IPS-NIHi7 (cell line): ENCODE measurements at regions not wholly inside any gene's neighbourhood (a gene's known extent, or its start where the extent isn't known, plus 50 kb on each side); places are given as distances from the start of the nearest gene placed in this dataset.
A peak's percentile ranks its signal among the peaks of the same experiment; 100 is the strongest.
"Not testable (repeated sequence)": the region's sequence is repeated elsewhere in the genome, so short reads cannot be mapped to it uniquely, and the experiment has no call there.

Experiments
- DNase-seq: peaks from one replicate; pipeline ENCODE4 v3.0.0; 2012; ENCODE audit warnings: mixed read lengths; ENCODE audit errors: extremely low spot score

DNA sequence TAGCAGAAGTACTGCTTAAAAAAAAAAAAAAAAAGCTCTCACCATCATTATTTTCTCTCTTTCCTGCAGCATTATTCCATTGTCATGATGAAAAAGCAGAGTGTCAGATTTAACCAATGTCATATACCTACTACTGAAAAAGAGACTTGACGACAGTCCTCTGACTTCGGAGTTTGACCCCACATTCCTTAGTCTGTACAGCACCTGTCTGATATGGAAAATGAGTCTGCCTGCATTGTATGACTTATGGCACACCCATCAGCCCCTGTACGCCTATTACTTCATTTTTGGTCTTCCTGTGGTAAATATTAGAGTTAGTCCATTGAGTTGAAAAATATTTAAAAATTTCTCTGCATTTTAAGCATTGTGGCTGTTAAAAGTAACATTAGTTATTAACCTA, 54.5 kb upstream of the NOX4 start:
- no peak for DNase-seq

DNA sequence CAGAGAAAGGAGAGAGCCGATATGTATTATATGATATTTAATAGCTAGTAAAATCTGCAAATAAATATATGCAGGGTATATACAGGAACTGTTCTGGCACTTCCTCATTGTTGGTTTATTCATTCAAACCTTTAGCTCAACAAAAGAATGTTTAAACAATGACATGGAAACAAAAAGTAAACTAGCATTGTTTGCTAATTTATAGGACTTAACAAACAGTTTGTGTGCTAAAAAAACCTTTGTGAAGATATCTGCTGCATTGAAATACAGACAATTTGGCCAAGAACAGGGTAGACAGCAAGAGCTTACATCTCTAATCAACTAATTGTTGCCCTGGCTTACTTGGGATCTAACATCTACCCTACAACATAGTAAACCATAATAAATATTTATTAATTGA, 64.6 kb upstream of the NOX4 start:
- DNase-seq: not testable (repeated sequence)

- DNase-seq: not testable (repeated sequence)
Observed at GRCh38 chr11:89556731-89557707, 65.8 kb upstream of the NOX4 start.

DNA sequence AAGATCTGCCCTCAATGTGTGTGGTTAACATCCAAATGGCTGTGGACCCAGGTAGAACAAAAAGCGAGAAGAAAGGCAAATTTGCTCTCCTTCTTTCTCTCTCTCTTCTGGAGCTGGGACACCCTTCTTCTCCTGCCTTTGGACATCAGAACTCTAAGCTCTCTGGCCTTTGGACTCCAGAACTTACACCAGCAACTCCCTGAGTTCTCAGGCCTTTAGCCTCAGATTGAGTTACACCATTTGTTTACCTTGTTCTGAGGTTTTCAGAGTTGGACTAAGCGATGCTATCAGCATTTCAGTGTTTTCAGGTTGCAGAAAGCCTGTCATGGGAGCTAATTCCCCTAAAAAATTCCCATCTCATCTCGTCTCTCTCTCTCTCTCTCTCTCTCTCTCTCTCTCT, 69.4 kb upstream of the NOX4 start:
- DNase-seq: not testable (repeated sequence)

DNA sequence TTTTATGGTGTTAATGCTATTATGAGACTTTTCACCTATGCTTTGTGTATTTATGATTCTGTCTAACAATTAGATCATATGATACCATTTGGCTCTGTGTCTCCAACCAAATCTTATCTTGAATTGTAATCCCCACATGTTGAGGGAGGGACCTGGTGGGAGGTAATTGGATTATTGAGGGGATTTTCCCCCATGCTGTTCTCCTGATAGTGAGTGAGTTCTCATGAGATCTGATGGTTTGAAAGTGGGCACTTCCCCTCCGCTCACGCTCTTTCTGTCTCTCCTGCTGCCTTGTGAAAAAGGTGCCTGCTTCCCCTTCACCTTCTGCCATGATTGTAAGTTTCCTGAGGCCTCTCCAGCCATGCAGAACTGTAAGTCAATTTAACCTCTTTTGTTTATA, 71.6 kb upstream of the NOX4 start:
- DNase-seq: not testable (repeated sequence)

DNA sequence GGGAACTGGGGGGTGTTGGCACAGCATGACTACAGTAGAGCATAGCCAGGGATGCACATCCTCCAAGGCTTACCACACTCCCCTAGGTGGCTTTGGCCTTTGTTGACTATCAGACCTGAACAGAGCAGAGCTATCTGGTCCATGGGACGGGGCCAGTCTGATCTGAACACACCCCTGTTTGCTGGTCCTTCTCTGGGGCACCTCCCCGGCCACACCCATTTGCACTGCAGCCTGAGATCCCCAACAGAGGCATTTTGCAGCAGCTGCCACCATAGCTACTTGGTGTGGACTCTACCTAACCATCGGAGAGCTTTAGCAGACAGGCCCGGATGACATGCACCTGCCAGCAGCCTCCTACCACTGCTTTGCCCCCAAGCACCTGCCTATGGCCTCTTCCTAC, 75.8 kb upstream of the NOX4 start:
- no peak for DNase-seq

DNA sequence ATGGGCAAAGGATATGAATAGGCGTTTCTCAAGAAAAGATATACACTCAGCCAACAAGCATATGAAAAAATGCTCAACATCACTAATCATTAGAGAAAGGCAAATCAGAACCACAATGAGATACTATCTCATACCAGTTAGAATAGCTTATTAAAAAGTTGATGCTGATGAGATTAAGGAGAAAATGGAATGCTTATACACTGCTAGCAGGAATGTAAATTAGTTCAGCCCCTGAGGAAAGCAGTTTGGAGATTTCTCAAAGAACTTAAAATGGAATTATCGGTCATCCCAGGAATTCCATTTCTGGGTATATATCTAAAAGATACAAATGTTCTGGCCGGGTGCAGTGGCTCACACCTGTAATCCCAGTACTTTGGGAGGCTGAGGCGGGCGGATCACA, 78.2 kb upstream of the NOX4 start:
- DNase-seq: not testable (repeated sequence)

- DNase-seq: peak; percentile 9
Observed at GRCh38 chr11:89571706-89572105, 80.5 kb upstream of the NOX4 start.

DNA sequence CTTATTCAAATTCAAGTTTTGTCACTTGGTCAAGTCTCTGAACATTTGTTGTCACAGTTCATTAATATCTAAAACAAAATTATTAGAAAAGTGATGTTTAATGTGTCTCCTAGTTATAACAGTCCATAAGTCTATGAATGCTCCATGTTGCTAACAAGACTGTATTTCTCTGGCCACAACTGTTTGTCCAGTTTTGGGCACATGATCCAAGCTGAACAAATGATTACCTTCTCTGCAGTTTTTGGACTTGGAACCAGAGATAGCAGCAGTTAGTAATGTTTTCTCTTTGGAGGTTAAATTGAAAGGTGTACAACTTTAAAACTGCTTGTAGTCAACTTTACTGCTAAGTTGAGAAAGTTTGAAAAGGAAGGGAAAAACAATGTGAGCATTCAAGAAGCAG, 84.7 kb upstream of the NOX4 start:
- DNase-seq: not testable (repeated sequence)

- DNase-seq: not testable (repeated sequence)
Observed at GRCh38 chr11:89577428-89577827, 86.3 kb upstream of the NOX4 start.

- DNase-seq: no peak
Observed at GRCh38 chr11:89583580-89583979, 92.4 kb upstream of the NOX4 start.

- not testable (repeated sequence) for DNase-seq
Observed at GRCh38 chr11:89585046-89585445, 93.9 kb upstream of the NOX4 start.

DNA sequence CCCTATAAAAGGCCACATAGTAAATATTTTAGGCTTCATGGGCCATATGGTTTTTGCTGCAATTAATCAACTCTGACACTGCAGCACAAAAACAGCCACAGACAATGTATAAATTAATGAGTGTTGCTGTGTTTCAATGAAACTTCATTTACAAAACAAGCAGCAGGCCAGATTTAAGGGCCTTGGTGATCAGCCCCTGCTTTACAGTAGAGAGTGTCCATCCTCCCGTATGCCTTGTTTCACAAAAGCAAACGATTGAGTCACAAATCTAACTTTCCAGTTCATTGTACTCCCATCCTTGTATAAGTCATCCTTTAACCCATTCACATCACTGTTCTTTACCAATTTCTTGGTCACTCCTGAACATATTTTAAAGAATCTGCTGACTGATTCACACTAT, 94.3 kb upstream of the NOX4 start:
- DNase-seq: not testable (repeated sequence)

DNA sequence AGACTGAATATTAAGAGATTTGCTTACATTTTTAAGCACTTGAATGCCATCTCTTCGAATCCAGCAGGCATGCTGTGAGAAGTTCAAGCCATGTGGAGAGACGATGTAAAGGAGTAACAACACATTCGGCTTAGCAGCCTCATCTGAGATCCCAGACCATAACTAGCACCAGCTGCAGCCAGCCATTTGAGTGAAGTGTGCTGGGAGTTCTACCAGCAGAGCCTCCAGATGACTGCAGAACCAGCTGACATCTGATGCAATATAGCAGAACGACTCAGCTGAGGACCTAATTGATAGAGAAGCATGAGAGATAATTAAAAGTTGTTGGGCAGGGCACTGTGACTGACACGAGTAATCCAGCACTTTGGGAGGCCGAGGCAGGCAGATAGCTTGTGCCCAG, 98.2 kb upstream of the NOX4 start:
- not testable (repeated sequence) for DNase-seq

- not testable (repeated sequence) for DNase-seq
Observed at GRCh38 chr11:89590008-89590632, 98.9 kb upstream of the NOX4 start.

DNA sequence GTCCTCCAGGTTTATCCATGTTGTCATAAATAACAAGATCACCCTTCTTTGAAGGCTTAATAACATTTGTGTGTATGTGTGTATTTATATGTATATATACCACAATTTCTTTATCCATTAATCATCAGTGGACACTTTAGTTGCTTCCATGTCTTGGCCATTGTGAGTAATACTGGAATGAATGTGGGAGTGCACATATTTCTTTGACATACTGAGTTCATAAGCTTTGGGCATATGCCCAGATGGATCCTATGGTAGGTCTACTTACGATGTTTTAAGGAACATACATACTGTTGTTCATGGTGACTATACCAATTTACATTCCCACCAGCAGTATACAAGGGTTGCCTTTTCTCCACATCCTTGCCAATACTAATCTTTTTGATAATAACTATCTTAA, 108.8 kb upstream of the TRIM77 start:
- not testable (repeated sequence) for DNase-seq

- no peak for DNase-seq
Observed at GRCh38 chr11:89604281-89604680, 105.8 kb upstream of the TRIM77 start.

- not testable (repeated sequence) for DNase-seq
Observed at GRCh38 chr11:89606845-89607244, 103.3 kb upstream of the TRIM77 start.

GRCh38 chr11:89607497-89607896, 102.6 kb upstream of the TRIM77 start:
- not testable (repeated sequence) for DNase-seq

- DNase-seq: no peak
Observed at GRCh38 chr11:89608234-89608966, 101.7 kb upstream of the TRIM77 start.

GRCh38 chr11:89612096-89612495, 98.0 kb upstream of the TRIM77 start:
- no peak for DNase-seq

GRCh38 chr11:89613911-89614310, 96.2 kb upstream of the TRIM77 start:
- no peak for DNase-seq
